Activated B cell treated with CpG ODN at 0.5 μM for 24 hours (primary cell): ENCODE measurements at regions not wholly inside any gene's neighbourhood (a gene's known extent, or its start where the extent isn't known, plus 50 kb on each side); places are given as distances from the start of the nearest gene placed in this dataset.

Experiments used
- ATAC-seq: fragments of 200-7000 bp; cut with Tn5 transposase; one replicate; pipeline ENCODE4 v1.10.0; 2021; ENCODE audit warnings: low read depth, mild to moderate bottlenecking, moderate library complexity
- CTCF ChIA-PET: fragments of 350-600 bp; sonication (Branson Sonifier 250); formaldehyde crosslinking; loops from one replicate; lab custom pipeline; 2021; ENCODE audit warnings: antibody characterized with exemption; lab: Charles Lee
- POLR2A ChIA-PET: fragments of 350-600 bp; sonication (Branson Sonifier 250); formaldehyde crosslinking; loops from one replicate; lab custom pipeline; 2021; ENCODE audit warnings: antibody characterized with exemption; lab: Charles Lee
- DNase-seq: peaks from one replicate; pipeline ENCODE4 v3.0.0; 2022
- H3K27ac Mint-ChIP-seq: one replicate; pipeline ENCODE4 v1.8.0; 2020; ENCODE audit warnings: mixed read lengths
- H3K27me3 Mint-ChIP-seq: one replicate; pipeline ENCODE4 v1.8.0; 2021; ENCODE audit warnings: mixed read lengths
- H3K36me3 Mint-ChIP-seq: one replicate; pipeline ENCODE4 v1.8.0; 2021; ENCODE audit warnings: low read depth, mixed read lengths
- H3K4me1 Mint-ChIP-seq: one replicate; pipeline ENCODE4 v1.8.0; 2021; ENCODE audit warnings: mixed read lengths
- H3K4me3 Mint-ChIP-seq: one replicate; pipeline ENCODE4 v1.8.0; 2020; ENCODE audit warnings: mild to moderate bottlenecking, mixed read lengths
- H3K9me3 Mint-ChIP-seq: one replicate; pipeline ENCODE4 v1.8.0; 2020; ENCODE audit warnings: mixed read lengths
- CTCF ChIP-seq: fragments of 200-600 bp; IDR thresholded peaks from one replicate; pipeline ENCODE4 v1.8.0; 2022; ENCODE audit warnings: antibody characterized with exemption, mild to moderate bottlenecking
- intact Hi-C: fragments of 100-400 bp; cut with micrococcal nuclease; formaldehyde crosslinking; loops from one replicate; pipeline ENCODE4 v1.15.1; 2024

GRCh38 chr22:47307822-47308221, 545.4 kb downstream of the TBC1D22A start:
- Mint-ChIP-seq H3K9me3 (peaks cover 3% of the 10 kb centered on the region), H3K27ac (no peak overlapping the region), H3K36me3 (no peaks in the 10 kb centered on the region), H3K4me1 (no peaks in the 10 kb centered on the region), H3K27me3 (peaks cover 2% of the 10 kb centered on the region), H3K4me3 (no peak overlapping the region)
- TF ChIP-seq CTCF, result no peak
- no peak for DNase-seq
- POLR2A ChIA-PET, result no interaction called here
- CTCF ChIA-PET, result no interaction called here
- intact Hi-C loops, result no loop called here
- ATAC-seq, result no peak

DNA sequence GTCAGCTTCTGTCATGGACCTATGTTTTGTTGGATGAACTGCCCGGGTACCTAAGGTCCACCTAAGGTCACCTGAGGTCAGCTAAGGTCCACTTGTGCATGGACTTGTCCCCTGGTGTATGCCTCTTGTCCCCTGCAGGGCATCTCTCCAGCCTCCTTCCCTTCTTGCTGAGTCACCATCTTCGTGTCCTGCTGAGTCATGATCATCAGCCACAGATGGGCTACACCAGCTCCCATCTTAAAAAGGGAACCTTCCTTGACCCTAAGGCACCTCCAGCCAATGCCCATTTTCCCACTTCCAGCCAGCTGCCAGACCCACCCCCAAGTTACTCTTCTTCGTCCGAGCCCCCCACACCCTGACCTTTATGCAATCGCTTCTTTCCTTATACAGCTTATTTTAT, 544.9 kb downstream of the TBC1D22A start:
- ChIA-PET CTCF (no interaction called here), POLR2A (no interaction called here)
- ATAC-seq (no peak), DNase-seq (no peak)
- Mint-ChIP-seq H3K36me3 (no peaks in the 10 kb centered on the region), H3K9me3 (peaks cover 2% of the 10 kb centered on the region), H3K27me3 (peaks cover 1% of the 10 kb centered on the region), H3K4me3 (no peak overlapping the region), H3K27ac (no peak overlapping the region), H3K4me1 (no peaks in the 10 kb centered on the region)
- no peak for TF ChIP-seq CTCF
- intact Hi-C loops, result no loop called here

DNA sequence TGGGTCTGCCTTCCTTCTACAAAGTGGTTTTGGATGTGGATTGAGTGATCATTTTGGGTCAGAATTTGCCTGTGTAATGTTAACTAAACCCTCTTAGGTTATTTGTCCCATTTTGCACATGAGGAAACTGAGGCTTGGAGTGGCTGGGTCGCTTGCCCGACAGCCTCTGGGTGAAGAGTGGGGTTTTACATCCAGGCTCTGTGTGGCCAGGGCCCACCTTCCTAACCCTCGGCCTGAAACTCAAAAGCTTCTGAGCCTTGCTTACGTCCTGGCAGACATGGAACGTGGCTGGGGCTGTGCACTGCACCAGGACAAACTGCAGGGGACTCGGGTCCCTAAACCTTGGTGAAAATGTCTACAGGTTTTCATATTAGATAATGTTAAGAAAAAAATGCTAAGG, 542.4 kb downstream of the TBC1D22A start:
- intact Hi-C loops, result no loop called here
- no peak overlapping the region for H3K27ac Mint-ChIP-seq

DNA sequence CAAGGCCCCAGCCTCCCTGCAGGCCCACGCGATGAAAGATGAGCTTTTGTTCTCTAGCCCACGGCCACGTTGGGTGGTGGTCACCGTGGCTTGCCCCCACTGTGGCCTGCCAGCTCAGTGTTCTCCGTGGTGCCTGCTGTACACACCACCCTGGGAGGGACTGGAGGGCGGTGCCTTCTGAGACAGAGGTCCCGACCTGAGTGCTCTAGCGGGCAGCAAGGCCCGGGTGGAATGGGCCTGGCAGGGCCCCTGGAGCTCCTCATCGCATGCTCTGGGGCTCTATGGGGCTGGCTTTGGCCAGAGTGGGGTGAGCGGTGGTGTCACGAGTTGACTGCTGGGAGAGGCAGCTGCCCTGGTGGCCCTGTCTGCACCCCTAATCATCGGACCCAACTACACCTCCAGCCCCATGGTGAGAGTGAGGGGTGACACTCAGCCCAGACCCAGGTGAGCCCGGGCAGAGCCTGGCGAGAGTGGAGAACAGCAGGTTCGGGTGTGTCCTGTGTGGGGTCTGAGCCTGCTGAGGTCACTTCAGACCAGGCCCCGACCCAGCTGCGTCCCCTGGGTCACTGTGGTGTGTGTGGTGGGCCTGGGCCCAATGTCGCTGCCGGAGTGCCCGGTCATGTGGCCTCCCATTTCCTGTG, 541.9 kb downstream of the TBC1D22A start:
- CTCF ChIA-PET, result no interaction called here
- POLR2A ChIA-PET, result no interaction called here

More for the DNA sequence above, 542.4 kb downstream of the TBC1D22A start:
- no peak overlapping the region for H3K4me3 Mint-ChIP-seq
- ATAC-seq (no peak), DNase-seq (no peak)
- no peaks in the 10 kb centered on the region for H3K4me1 Mint-ChIP-seq
- ChIA-PET CTCF (no interaction called here), POLR2A (no interaction called here)
- H3K36me3 Mint-ChIP-seq, result no peaks in the 10 kb centered on the region
- H3K27me3 Mint-ChIP-seq, result no peaks in the 10 kb centered on the region
- H3K9me3 Mint-ChIP-seq, result no peaks in the 10 kb centered on the region
- no peak for TF ChIP-seq CTCF

More for the DNA sequence above, 541.9 kb downstream of the TBC1D22A start:
- no peak for TF ChIP-seq CTCF
- Mint-ChIP-seq H3K36me3 (no peaks in the 10 kb centered on the region), H3K27ac (no peak overlapping the region), H3K4me3 (no peak overlapping the region), H3K4me1 (no peaks in the 10 kb centered on the region), H3K27me3 (no peaks in the 10 kb centered on the region), H3K9me3 (no peaks in the 10 kb centered on the region)
- intact Hi-C loops, result no loop called here
- no peak for DNase-seq
- ATAC-seq, result no peak
